A673 (cell line): ENCODE measurements at regions not wholly inside any gene's neighbourhood (a gene's known extent, or its start where the extent isn't known, plus 50 kb on each side); places are given as distances from the start of the nearest gene placed in this dataset.

Experiments used
- BruUV-seq: library from RNA; stranded (reverse); fragments of 400-500 nt; replicated peaks from 2 replicates; lab custom pipeline; 2021; lab: Mats Ljungman, UMichigan
- CTCF ChIA-PET: fragments of 300-600 bp; sonication (Branson Sonifier 250); formaldehyde crosslinking; loops from one replicate; lab custom pipeline; 2022; ENCODE audit warnings: antibody characterized with exemption; lab: Charles Lee
- POLR2A ChIA-PET: fragments of 300-600 bp; sonication (Branson Sonifier 250); formaldehyde crosslinking; loops from one replicate; lab custom pipeline; 2022; ENCODE audit warnings: antibody characterized with exemption; ENCODE audit not compliant: low non-redundant PET; lab: Charles Lee
- DNase-seq: peaks from one replicate; pipeline ENCODE4 v3.0.0-alpha.2; 2015; ENCODE audit warnings: low spot score
- H3K27ac ChIP-seq: fragments of 200-600 bp; sonication (generic); 2 replicates; pipeline ENCODE4 v1.5.1; 2016; ENCODE audit warnings: mixed run types, low read depth, mild to moderate bottlenecking, mixed read lengths, antibody characterized with exemption, low read length; ENCODE audit not compliant: poor library complexity, severe bottlenecking
- H3K27me3 ChIP-seq: fragments of 200-600 bp; sonication (generic); replicated peaks from 2 replicates; pipeline ENCODE4 v1.6.1; 2017; ENCODE audit warnings: mixed run types, low read depth, mild to moderate bottlenecking, mixed read lengths, antibody characterized with exemption, low read length; ENCODE audit not compliant: insufficient read depth, poor library complexity
- H3K36me3 ChIP-seq: fragments of 200-600 bp; sonication (generic); 2 replicates; pipeline ENCODE4 v1.6.1; 2016; ENCODE audit warnings: mixed run types, mild to moderate bottlenecking, mixed read lengths, antibody characterized with exemption, low read length; ENCODE audit not compliant: insufficient read depth, poor library complexity, severe bottlenecking
- H3K4me1 ChIP-seq: fragments of 200-600 bp; sonication (generic); 2 replicates; pipeline ENCODE4 v1.6.1; 2017; ENCODE audit warnings: mixed run types, mild to moderate bottlenecking, mixed read lengths, antibody characterized with exemption, low read length; ENCODE audit not compliant: insufficient read depth, poor library complexity, severe bottlenecking
- H3K4me3 ChIP-seq: fragments of 200-600 bp; sonication (generic); 2 replicates; pipeline ENCODE4 v1.5.1; 2016; ENCODE audit warnings: low read depth, mixed run types, mild to moderate bottlenecking, mixed read lengths, low read length; ENCODE audit not compliant: poor library complexity, severe bottlenecking
- H3K9me3 ChIP-seq: fragments of 200-600 bp; sonication (generic); 2 replicates; pipeline ENCODE4 v1.6.1; 2016; ENCODE audit warnings: mixed run types, low read depth, mild to moderate bottlenecking, mixed read lengths, antibody characterized with exemption, low read length; ENCODE audit not compliant: poor library complexity, severe bottlenecking
- CTCF ChIP-seq: fragments of 300-800, 200-600 bp; sonication (generic); conservative IDR thresholded peaks from 2 replicates; pipeline ENCODE4 v1.5.1; 2017; ENCODE audit warnings: low read depth, mild to moderate bottlenecking, antibody characterized with exemption, low read length, moderate library complexity, mixed read lengths
- EZH2 ChIP-seq: fragments of 200-600 bp; sonication (generic); IDR thresholded peaks from 2 replicates; pipeline ENCODE4 v1.6.1; 2017; ENCODE audit warnings: borderline replicate concordance, low read depth, mild to moderate bottlenecking, mixed read lengths, antibody characterized with exemption, low read length; ENCODE audit not compliant: poor library complexity, severe bottlenecking
- intact Hi-C: fragments of 100-400 bp; cut with micrococcal nuclease; formaldehyde crosslinking; loops from one replicate; pipeline ENCODE4 v1.10.0; 2022; ENCODE audit not compliant: unreplicated experiment

GRCh38 chr4:182968917-182969650 is 51.9 kb upstream of the DCTD start:
- no peaks in the 10 kb centered on the region for H3K27me3 ChIP-seq
- H3K9me3 ChIP-seq: no peaks in the 10 kb centered on the region
- no peak overlapping the region for H3K27ac ChIP-seq
- ChIA-PET POLR2A (no interaction called here), CTCF (no interaction called here)
- intact Hi-C loops: no loop called here
- DNase-seq: no peak
- H3K4me3 ChIP-seq: no peak overlapping the region
- H3K36me3 ChIP-seq: no peaks in the 10 kb centered on the region
- TF ChIP-seq CTCF: no peak
- TF ChIP-seq EZH2: no peak
- H3K4me1 ChIP-seq: no peaks in the 10 kb centered on the region
- BruUV-seq: no TSS peak

GRCh38 chr4:182967403-182967802 is 50.2 kb upstream of the DCTD start:
- Histone ChIP-seq H3K36me3 (no peaks in the 10 kb centered on the region), H3K9me3 (no peaks in the 10 kb centered on the region), H3K27ac (no peak overlapping the region), H3K27me3 (no peaks in the 10 kb centered on the region), H3K4me1 (no peaks in the 10 kb centered on the region), H3K4me3 (no peak overlapping the region)
- intact Hi-C loops: no loop called here
- BruUV-seq: no TSS peak
- POLR2A ChIA-PET: no interaction called here
- TF ChIP-seq CTCF (no peak), EZH2 (no peak)
- no peak for DNase-seq
- CTCF ChIA-PET: no interaction called here
